BLaER1 treated with 17β-estradiol and CSF1 and Interleukin-3, amounts not matched to agents 10 nM and 100 nM (cell line): ENCODE measurements at regions not wholly inside any gene's neighbourhood (a gene's known extent, or its start where the extent isn't known, plus 50 kb on each side); places are given as distances from the start of the nearest gene placed in this dataset.
"Not testable (repeated sequence)": the region's sequence is repeated elsewhere in the genome, so short reads cannot be mapped to it uniquely, and the experiment has no call there.

Source experiments
- H3K27ac ChIP-seq, 11 experiments: shearing (Covaris generic); formaldehyde crosslinking; 2 replicates each; pipeline ENCODE4 v1.8.1; 2022
- H3K27me3 ChIP-seq, 11 experiments: shearing (Covaris generic); formaldehyde crosslinking; 2 replicates each; pipeline ENCODE4 v1.8.1; 2022
- H3K36me3 ChIP-seq, 11 experiments: shearing (Covaris generic); formaldehyde crosslinking; 2 replicates each; pipeline ENCODE4 v1.8.1; 2022
- H3K4me1 ChIP-seq, 10 experiments: shearing (Covaris generic); formaldehyde crosslinking; 2 replicates each; pipeline ENCODE4 v1.8.1; 2022
- H3K4me2 ChIP-seq, 11 experiments: shearing (Covaris generic); formaldehyde crosslinking; 2 replicates each; pipeline ENCODE4 v1.8.1; 2022
- H3K4me3 ChIP-seq, 10 experiments: shearing (Covaris generic); formaldehyde crosslinking; 2 replicates each; pipeline ENCODE4 v1.8.1; 2022
- H3K9ac ChIP-seq, 11 experiments: shearing (Covaris generic); formaldehyde crosslinking; 2 replicates each; pipeline ENCODE4 v1.8.1; 2022
- H3K9me3 ChIP-seq, 11 experiments: shearing (Covaris generic); formaldehyde crosslinking; replicated peaks in 1 of 11; 2 replicates each; pipeline ENCODE4 v1.8.1; 2022
- H4K20me1 ChIP-seq, 11 experiments: shearing (Covaris generic); formaldehyde crosslinking; 2 replicates each; pipeline ENCODE4 v1.8.1; 2022
- Cebpa-rat ChIP-seq, 11 experiments: shearing (Covaris generic); IDR thresholded peaks; 2 replicates each; pipeline ENCODE4 v1.8.1; 2022

DNA sequence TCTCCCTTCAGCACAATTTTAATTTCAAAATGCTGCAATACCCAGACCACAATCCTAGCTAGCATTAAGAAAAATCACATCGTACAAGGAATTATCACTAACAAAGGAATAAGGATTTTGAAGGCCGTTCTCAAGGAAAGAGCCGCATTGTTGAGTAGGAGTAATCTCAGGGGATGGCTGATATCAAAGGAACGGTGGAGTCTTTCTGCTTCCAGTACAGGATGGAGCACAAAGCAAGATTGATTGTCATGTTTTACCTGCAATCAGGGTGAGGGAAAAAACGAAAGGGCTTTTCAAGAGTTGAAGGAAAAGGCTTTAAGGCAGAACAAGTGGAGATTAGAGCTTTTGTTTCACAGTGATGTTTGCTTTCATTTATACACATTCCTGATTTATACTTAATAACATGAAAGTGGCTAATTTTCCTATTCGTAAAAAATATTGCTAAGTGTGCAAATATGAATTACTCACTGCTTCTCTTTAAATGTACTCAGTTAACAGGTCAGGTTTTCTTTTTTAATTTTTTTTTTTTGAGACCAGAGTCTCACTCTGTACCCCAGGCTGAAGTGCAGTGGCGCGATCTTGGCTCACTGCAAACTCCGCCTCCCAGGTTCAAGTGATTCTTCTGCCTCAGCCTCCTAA lies 207.0 kb downstream of the TRIML1 start:
- no peaks in the 10 kb centered on the region for H3K36me3 ChIP-seq
- no peak overlapping the region for H3K27ac ChIP-seq
- H3K4me2 ChIP-seq, result no peak overlapping the region
- H3K4me3 ChIP-seq, result no peak overlapping the region
- no peaks in the 10 kb centered on the region for H3K4me1 ChIP-seq
- no peaks in the 10 kb centered on the region; a peak in 1 of 22 replicates for H3K9me3 ChIP-seq
- no peak overlapping the region for H3K9ac ChIP-seq
- TF ChIP-seq Cebpa-rat (IDR thresholded peaks at IDR 0.05), result no peak
- H3K27me3 ChIP-seq, result no peaks in the 10 kb centered on the region
- H4K20me1 ChIP-seq, result no peaks in the 10 kb centered on the region

DNA sequence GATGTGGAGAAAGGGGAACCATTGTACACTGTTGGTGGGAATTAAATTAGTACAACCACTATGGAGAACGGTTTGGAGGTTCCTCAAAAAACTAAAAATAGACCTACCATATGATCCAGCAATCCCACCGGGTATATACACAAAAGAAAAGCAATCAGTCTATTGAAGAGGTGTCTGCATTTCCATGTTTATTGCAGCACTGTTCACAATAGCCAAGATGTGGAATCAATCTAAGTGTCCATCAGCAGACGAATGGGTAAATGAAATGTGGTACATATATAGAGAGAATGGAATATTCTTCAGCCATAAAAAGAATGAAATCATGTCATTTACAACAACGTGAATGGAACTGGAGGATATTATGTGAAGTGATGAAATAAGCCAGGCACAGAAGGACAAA lies 208.1 kb downstream of the TRIML1 start:
- Histone ChIP-seq H3K4me3 (no peak overlapping the region), H3K4me1 (no peaks in the 10 kb centered on the region), H3K9ac (no peak overlapping the region), H3K9me3 (no peaks in the 10 kb centered on the region; a peak in 1 of 22 replicates), H3K36me3 (no peaks in the 10 kb centered on the region), H3K27me3 (no peaks in the 10 kb centered on the region), H3K27ac (no peak overlapping the region), H4K20me1 (no peaks in the 10 kb centered on the region), H3K4me2 (no peak overlapping the region)
- TF ChIP-seq Cebpa-rat (IDR thresholded peaks at IDR 0.05), result no peak

DNA sequence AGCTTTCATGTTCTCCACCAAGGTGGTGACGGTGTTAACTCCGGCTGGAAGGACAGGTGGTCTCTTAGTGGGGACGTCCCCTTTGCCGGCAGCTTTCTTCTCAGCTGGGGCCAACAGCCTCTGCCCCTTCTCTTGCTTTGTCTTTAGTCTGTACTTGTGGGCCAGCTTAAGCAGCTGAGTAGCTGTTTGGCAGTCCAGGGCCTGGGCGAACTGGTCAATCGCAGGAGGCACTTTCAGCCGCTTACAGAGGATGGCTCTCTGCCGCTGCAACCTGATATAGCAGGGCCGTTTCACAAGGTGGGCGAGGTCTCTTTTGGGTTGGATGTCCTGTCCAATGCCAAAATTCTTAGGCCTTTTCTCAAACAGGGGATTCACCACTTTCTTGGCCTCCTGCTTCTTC lies 210.3 kb downstream of the TRIML1 start:
- not testable (repeated sequence) for H3K4me1 ChIP-seq, H3K4me2 ChIP-seq, H3K4me3 ChIP-seq, H3K36me3 ChIP-seq, H4K20me1 ChIP-seq, H3K27ac ChIP-seq, H3K9ac ChIP-seq, H3K27me3 ChIP-seq
- H3K9me3 ChIP-seq, result peaks cover 0 to 16% (median 11%) of the 10 kb centered on the region in 11 experiments; a peak in 14 of 22 replicates

DNA sequence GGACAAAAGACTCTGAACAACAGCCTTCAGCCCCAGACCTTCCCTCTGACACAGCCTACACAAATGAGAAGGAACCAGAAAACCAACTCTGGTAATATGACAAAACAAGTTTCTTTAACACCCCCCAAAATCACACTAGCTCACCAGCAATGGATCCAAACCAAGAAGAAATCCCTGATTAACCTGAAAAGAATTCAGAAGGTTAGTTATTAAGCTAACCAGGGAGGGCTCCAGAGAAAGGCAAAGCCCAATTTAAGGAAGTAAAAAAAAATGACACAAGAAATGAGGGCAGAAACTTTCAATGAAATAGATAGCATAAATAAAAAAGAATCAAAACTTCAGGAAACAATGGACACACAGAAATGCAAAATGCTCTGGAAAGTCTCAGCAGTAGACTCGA lies 224.0 kb downstream of the TRIML1 start:
- Histone ChIP-seq H3K27me3 (no peaks in the 10 kb centered on the region), H3K4me1 (no peaks in the 10 kb centered on the region)
- TF ChIP-seq Cebpa-rat (IDR thresholded peaks at IDR 0.05), result no peak

DNA sequence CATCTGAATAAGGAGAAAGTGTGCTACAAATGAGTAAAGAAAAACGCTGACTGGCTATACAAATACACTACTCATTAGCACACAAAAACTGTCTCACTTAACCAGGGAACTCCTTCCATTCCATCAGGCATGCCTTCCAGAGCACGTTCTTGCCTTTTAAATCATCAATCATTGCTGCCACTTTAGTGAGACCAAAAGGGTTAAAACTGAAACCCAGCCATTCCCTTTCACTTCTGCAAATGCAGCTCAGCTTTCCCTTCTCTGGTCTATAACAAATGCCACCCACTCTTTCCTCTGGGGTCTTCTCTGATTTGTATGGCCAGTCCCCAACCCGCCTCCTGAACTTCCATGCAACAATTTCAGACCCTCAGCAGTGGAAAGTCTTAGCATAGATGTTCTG lies 231.5 kb downstream of the TRIML1 start:
- no peaks in the 10 kb centered on the region for H3K36me3 ChIP-seq
- no peak overlapping the region for H3K27ac ChIP-seq
- no peak for TF ChIP-seq Cebpa-rat (IDR thresholded peaks at IDR 0.05)
- H3K4me3 ChIP-seq, result no peak overlapping the region
- no peaks in the 10 kb centered on the region for H4K20me1 ChIP-seq
- H3K27me3 ChIP-seq, result no peaks in the 10 kb centered on the region
- H3K9me3 ChIP-seq, result peaks cover 0 to 6% (median 0%) of the 10 kb centered on the region in 11 experiments; a peak in 5 of 22 replicates
- no peak overlapping the region for H3K9ac ChIP-seq
- H3K4me1 ChIP-seq, result peaks cover 0 to 10% (median 5%) of the 10 kb centered on the region in 10 experiments; a peak in 9 of 20 replicates
- peak overlapping the region in 5 of 11 experiments; percentile 32 to 62 (median 52); a peak in 10 of 22 replicates for H3K4me2 ChIP-seq

More for the DNA sequence above, 224.0 kb downstream of the TRIML1 start:
- no peak overlapping the region for H3K9ac ChIP-seq
- H3K27ac ChIP-seq, result no peak overlapping the region
- H3K36me3 ChIP-seq, result no peaks in the 10 kb centered on the region
- H4K20me1 ChIP-seq, result no peaks in the 10 kb centered on the region
- no peak overlapping the region for H3K4me3 ChIP-seq
- H3K9me3 ChIP-seq, result no peaks in the 10 kb centered on the region
- no peak overlapping the region for H3K4me2 ChIP-seq

DNA sequence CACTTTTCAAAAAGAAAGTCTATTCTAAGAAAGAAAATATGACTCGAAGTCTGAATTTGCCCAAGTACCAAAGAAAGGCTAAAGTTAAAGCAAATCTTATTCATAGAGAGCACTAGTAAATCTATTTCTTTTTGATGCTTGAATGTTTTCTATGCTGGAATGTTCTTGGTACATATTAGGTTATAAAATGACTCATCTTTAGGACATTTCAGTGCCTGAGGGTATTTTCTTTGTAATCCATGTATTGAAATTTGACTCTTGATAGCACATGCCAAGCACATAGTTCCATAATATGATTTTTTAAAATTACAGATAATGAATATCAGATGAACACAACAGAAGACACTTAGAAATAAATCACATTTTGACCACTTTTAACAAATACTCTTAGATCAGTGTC lies 232.8 kb downstream of the TRIML1 start:
- Histone ChIP-seq H3K4me1 (peaks cover 0 to 10% (median 5%) of the 10 kb centered on the region in 10 experiments; a peak in 9 of 20 replicates), H3K9me3 (peaks cover 0 to 14% (median 6%) of the 10 kb centered on the region in 11 experiments; a peak in 10 of 22 replicates), H4K20me1 (no peaks in the 10 kb centered on the region), H3K27ac (no peak overlapping the region), H3K4me2 (no peak overlapping the region), H3K9ac (no peak overlapping the region), H3K36me3 (no peaks in the 10 kb centered on the region), H3K27me3 (no peaks in the 10 kb centered on the region), H3K4me3 (no peak overlapping the region)
- TF ChIP-seq Cebpa-rat (IDR thresholded peaks at IDR 0.05), result no peak

DNA sequence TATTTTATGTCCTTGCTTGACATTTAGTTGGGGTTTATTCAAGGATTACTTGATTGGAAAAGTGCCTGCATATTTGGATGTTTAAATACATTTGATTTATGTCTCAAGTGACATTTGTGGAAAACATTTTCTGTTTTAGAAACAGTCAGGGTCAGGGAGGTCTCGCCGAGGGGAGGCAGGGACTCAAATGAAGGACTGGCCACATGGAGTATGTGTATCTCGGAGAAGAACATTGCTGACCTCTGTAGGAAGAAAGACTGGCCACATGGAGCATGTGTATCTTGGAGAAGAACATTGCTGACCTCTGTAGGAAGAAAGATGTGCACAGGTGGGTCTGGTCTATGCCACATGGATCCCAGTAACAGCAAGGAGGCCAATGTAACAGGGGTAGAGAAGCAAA lies 233.6 kb downstream of the TRIML1 start:
- no peak overlapping the region for H3K4me2 ChIP-seq
- no peak for TF ChIP-seq Cebpa-rat (IDR thresholded peaks at IDR 0.05)
- H3K9me3 ChIP-seq, result peaks cover 0 to 14% (median 6%) of the 10 kb centered on the region in 11 experiments; a peak in 10 of 22 replicates
- H3K4me3 ChIP-seq, result no peak overlapping the region
- no peaks in the 10 kb centered on the region for H4K20me1 ChIP-seq
- H3K36me3 ChIP-seq, result no peaks in the 10 kb centered on the region
- no peaks in the 10 kb centered on the region for H3K27me3 ChIP-seq
- peaks cover 0 to 10% (median 5%) of the 10 kb centered on the region in 10 experiments; a peak in 9 of 20 replicates for H3K4me1 ChIP-seq
- no peak overlapping the region for H3K27ac ChIP-seq
- no peak overlapping the region for H3K9ac ChIP-seq

DNA sequence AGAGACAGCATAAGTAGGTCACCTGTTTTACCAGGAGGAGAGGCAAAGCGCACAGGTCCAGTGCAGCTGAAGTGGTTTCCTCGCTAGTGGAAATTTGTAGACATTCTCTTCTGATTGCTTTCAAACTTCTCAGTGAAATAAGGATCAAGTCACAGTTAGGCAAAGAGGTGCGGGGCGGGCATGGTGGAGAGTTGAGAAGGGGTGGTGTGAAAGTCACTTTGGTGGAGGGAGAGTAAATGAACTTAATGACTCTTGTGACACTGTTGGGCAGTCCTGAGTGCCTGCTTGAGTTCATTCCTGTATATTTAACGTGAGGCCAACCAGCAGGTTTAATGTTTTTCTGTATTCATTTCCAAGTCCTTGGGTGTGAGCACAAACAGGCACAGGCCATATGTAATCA lies 235.6 kb downstream of the TRIML1 start:
- Histone ChIP-seq H3K4me3 (no peak overlapping the region), H3K27me3 (no peaks in the 10 kb centered on the region), H3K4me1 (peaks cover 0 to 10% (median 5%) of the 10 kb centered on the region in 10 experiments; a peak in 9 of 20 replicates), H3K4me2 (no peak overlapping the region), H3K27ac (no peak overlapping the region), H3K9ac (no peak overlapping the region), H4K20me1 (no peaks in the 10 kb centered on the region), H3K9me3 (peaks cover 0 to 14% (median 6%) of the 10 kb centered on the region in 11 experiments; a peak in 10 of 22 replicates), H3K36me3 (no peaks in the 10 kb centered on the region)
- no peak for TF ChIP-seq Cebpa-rat (IDR thresholded peaks at IDR 0.05)

DNA sequence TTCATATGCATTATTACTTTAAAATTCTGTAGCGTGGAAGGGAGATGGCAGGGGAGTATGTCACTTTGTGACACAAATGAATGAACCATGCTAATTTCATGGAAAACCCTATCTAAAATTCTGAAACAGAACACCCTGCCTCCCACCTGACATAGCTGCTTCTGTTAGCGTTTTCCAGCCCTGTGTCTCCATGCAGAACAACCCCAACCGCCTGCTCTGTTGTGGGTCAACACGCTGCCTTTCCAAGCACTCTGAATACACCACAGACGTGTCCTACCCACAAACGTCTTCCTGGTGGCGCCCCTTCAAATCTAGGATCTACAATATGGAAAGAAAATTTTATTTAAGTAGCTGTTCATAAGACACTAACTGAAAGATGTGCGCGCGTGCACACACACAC lies 238.6 kb downstream of the TRIML1 start:
- no peaks in the 10 kb centered on the region for H3K4me1 ChIP-seq
- no peak overlapping the region for H3K27ac ChIP-seq
- peaks cover 0 to 14% (median 6%) of the 10 kb centered on the region in 11 experiments; a peak in 10 of 22 replicates for H3K9me3 ChIP-seq
- TF ChIP-seq Cebpa-rat (IDR thresholded peaks at IDR 0.05), result no peak
- no peaks in the 10 kb centered on the region for H3K27me3 ChIP-seq
- H3K9ac ChIP-seq, result no peak overlapping the region
- no peaks in the 10 kb centered on the region for H4K20me1 ChIP-seq
- no peak overlapping the region for H3K4me2 ChIP-seq
- H3K4me3 ChIP-seq, result no peak overlapping the region
- H3K36me3 ChIP-seq, result no peaks in the 10 kb centered on the region

DNA sequence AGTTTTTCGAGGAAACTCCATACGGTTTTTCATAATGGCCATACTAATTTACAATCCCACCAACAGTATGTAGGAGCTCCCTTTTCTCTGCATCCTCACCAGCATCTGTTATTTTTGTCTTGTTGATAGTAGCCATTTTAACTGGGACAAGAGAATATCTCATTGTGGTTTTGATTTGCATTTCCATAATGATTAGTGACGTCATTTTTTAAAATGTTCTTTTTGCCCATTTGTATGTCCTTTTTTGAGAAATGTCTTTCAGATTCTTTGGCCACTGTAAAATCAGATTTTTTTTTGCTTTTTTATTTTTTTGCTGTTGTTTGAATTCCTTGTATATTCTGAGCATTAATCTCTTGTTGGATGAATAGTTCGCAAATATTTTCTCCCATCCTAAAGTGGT lies 243.9 kb downstream of the TRIML1 start:
- Histone ChIP-seq H3K4me3 (no peak overlapping the region), H4K20me1 (no peaks in the 10 kb centered on the region), H3K27ac (no peak overlapping the region), H3K27me3 (no peaks in the 10 kb centered on the region), H3K36me3 (no peaks in the 10 kb centered on the region), H3K4me2 (no peak overlapping the region), H3K9me3 (peaks cover 0 to 8% (median 0%) of the 10 kb centered on the region in 11 experiments; a peak in 6 of 22 replicates), H3K9ac (no peak overlapping the region), H3K4me1 (no peaks in the 10 kb centered on the region)
- TF ChIP-seq Cebpa-rat (IDR thresholded peaks at IDR 0.05), result no peak
